ENCODE measurements at regions not wholly inside any gene's neighbourhood (a gene's known extent, or its start where the extent isn't known, plus 50 kb on each side); places are given as distances from the start of the nearest gene placed in this dataset.

DNA sequence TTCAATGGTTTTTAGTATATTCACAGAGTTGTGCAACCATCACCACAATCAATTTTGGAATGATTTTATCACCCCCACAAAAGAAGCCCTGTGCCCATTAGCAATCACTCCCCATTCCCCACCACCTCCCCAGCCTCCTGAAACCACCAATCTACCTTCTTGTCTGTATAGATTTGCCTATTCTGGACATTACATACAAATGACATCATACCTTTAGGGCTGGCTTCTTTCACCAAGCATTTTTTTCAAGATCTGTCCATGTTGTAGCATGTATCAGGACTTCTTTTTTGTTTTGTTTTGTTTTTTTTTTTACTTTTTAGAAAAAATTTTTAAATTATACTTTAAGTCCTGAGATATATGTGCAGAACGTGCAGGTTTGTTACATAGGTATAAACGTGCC is 108.1 kb downstream of the RTL9 start:
- H3K27me3 ChIP-seq: no peaks in the 10 kb centered on the region
- DNase-seq (ENCODE audit: low spot score in 2 of 2): no peak
- H3K27ac ChIP-seq: no peak overlapping the region
- intact Hi-C loops (cut with DNase I): no loop called here
- H3K4me3 ChIP-seq: no peak overlapping the region
- no peaks in the 10 kb centered on the region for H3K36me3 ChIP-seq
- TF ChIP-seq, protein P1, sequence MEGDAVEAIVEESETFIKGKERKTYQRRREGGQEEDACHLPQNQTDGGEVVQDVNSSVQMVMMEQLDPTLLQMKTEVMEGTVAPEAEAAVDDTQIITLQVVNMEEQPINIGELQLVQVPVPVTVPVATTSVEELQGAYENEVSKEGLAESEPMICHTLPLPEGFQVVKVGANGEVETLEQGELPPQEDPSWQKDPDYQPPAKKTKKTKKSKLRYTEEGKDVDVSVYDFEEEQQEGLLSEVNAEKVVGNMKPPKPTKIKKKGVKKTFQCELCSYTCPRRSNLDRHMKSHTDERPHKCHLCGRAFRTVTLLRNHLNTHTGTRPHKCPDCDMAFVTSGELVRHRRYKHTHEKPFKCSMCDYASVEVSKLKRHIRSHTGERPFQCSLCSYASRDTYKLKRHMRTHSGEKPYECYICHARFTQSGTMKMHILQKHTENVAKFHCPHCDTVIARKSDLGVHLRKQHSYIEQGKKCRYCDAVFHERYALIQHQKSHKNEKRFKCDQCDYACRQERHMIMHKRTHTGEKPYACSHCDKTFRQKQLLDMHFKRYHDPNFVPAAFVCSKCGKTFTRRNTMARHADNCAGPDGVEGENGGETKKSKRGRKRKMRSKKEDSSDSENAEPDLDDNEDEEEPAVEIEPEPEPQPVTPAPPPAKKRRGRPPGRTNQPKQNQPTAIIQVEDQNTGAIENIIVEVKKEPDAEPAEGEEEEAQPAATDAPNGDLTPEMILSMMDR (IDR thresholded peaks at IDR 0.05): no peak
- no peaks in the 10 kb centered on the region for H3K4me1 ChIP-seq
- no peaks in the 10 kb centered on the region for H3K9me3 ChIP-seq

DNA sequence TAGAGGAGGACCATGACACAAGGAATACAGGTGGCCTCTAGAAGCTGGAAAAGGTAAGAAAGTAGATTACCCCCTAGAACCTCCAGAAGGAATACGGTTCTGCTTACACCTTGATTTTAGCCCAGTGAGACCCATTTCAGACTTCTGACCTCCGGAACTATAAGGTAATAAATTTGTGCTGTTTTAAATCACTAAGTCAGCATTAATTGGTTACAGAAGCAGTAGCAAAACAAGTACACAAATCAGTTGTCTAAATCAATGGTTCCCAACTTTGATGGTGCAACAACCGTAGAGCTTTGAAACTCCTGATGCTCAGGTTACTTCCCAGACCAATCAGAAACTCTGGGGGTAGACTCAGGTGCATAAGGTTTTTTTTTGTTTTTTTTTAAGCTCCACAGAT is 113.6 kb downstream of the RTL9 start:
- intact Hi-C loops (cut with DNase I): no loop called here
- DNase-seq (ENCODE audit: low spot score in 2 of 2): no peak

DNA sequence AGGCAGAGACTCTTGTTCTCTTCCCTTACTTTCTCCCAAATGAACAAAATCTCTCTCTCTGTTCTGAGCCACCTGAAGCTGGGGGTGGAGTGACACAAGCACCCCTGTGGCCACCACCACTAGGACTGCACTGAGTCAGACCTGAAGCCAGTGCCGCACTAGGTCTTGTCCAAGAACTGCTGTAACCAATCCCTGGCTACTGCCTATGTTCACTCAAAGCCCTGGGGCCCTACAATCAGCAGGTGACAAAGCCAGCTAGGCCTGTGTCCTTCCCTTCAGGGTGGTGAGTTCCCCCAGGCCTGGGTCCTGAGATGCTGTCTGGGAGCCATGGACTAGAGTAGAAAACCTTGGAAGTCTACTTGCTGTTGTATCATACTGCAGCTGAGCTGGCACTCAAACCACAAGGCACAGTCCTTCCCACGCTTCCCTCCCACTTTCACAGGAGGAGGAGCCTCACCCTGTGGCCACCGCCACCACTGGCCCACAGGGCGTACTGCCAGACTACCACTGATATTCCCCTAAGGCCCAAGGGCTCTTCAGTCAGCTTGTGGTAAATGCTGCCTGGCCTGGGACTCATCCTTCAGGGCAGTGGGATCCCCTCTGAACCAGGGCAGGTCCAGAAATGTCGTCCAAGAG is 119.1 kb downstream of the RTL9 start:
- intact Hi-C loops (cut with DNase I): no loop called here
- no peak for DNase-seq (ENCODE audit: low spot score in 2 of 2)
- H3K4me3 ChIP-seq: no peak overlapping the region
- TF ChIP-seq, protein P1 (IDR thresholded peaks at IDR 0.05): no peak
- H3K9me3 ChIP-seq: no peaks in the 10 kb centered on the region
- H3K36me3 ChIP-seq: no peaks in the 10 kb centered on the region
- no peaks in the 10 kb centered on the region for H3K4me1 ChIP-seq
- no peaks in the 10 kb centered on the region for H3K27me3 ChIP-seq
- no peak overlapping the region for H3K27ac ChIP-seq

More for the DNA sequence above, 113.6 kb downstream of the RTL9 start:
- no peaks in the 10 kb centered on the region for H3K27me3 ChIP-seq
- TF ChIP-seq, protein P1 (IDR thresholded peaks at IDR 0.05): no peak
- no peaks in the 10 kb centered on the region for H3K36me3 ChIP-seq
- no peaks in the 10 kb centered on the region for H3K9me3 ChIP-seq
- no peak overlapping the region for H3K27ac ChIP-seq
- no peak overlapping the region for H3K4me3 ChIP-seq
- no peaks in the 10 kb centered on the region for H3K4me1 ChIP-seq

DNA sequence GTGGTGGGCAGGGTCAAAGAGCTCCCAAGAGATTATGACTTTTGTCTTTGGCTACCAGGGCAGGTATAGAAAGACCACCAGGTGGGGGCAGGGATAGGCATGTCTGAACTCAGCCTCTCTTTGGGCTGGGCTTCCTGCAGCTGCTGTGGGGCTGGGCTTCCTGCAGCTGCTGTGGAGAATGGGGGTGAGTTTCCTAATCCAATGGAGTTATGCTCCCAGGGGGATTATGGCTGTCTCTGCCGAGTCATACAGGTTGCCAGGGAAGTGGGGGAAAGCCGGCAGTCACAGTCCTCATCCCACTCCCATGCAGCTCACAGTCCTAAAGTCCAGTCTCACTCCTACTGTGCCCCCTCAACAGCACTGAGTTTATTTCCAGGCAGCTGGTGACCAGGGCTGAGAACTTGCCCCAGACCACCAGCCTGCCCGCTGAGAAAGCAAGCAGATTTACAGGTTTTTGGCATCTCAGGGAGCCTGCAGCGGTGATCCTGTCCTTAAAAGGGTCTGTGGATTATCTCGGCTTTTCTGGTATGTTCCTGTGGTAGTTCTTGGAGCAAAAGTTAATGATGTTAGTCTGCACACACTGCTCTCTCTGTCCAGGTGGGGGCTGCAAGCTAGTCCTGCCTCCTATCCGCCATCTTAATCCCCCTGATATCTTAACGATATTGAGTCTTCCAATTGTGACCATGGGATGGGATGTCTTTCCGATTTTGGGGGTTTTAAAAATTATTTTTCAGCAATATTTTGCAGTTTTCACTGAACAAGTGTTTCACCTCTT is 133.4 kb downstream of the RTL9 start:
- intact Hi-C loops (cut with DNase I): no loop called here
- no peaks in the 10 kb centered on the region for H3K27me3 ChIP-seq

DNA sequence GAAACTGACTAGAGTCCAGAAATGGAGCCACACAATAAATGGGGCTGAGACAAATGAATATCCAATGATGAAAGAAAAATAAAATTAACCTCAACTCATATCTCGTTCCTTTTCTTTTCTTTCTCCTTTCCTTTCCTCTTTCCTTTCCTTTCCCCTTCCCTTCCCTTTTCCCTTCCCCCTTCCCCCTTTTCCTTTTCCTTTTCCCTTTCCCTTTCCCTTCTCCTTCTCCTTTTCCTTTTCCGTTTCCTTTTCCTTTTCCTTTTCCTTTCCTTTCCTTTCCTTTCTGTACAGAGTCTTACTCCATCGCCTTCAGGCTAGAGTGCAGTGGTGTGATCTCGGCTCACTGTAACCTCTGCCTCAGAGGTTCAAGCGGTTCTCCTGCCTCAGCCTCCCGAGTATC is 146.3 kb downstream of the RTL9 start:
- no peak for DNase-seq (ENCODE audit: low spot score in 2 of 2)
- no peaks in the 10 kb centered on the region for H3K36me3 ChIP-seq
- H3K4me1 ChIP-seq: no peaks in the 10 kb centered on the region
- H3K9me3 ChIP-seq: no peaks in the 10 kb centered on the region
- intact Hi-C loops (cut with DNase I): no loop called here
- TF ChIP-seq, protein P1 (IDR thresholded peaks at IDR 0.05): no peak
- no peaks in the 10 kb centered on the region for H3K27me3 ChIP-seq
- H3K4me3 ChIP-seq: no peak overlapping the region
- H3K27ac ChIP-seq: no peak overlapping the region

More for the DNA sequence above, 133.4 kb downstream of the RTL9 start:
- no peak overlapping the region for H3K4me3 ChIP-seq
- no peaks in the 10 kb centered on the region for H3K9me3 ChIP-seq
- no peak for DNase-seq (ENCODE audit: low spot score in 2 of 2)
- H3K36me3 ChIP-seq: no peaks in the 10 kb centered on the region
- TF ChIP-seq, protein P1 (IDR thresholded peaks at IDR 0.05): no peak
- no peak overlapping the region for H3K27ac ChIP-seq
- no peaks in the 10 kb centered on the region for H3K4me1 ChIP-seq
